ENCODE measurements at regions not wholly inside any gene's neighbourhood (a gene's known extent, or its start where the extent isn't known, plus 50 kb on each side); places are given as distances from the start of the nearest gene placed in this dataset.

- no peak for TF ChIP-seq CTCF (IDR thresholded peaks at IDR 0.05)
- TF ChIP-seq POLR2AphosphoS5 (IDR thresholded peaks at IDR 0.05): no peak
- TF ChIP-seq POLR2A (IDR thresholded peaks at IDR 0.05): no peak
Measured at GRCh38 chr18:8999872-9000271, 102.6 kb upstream of the NDUFV2 start.

Data from suprapubic skin (tissue), 4 donors.